HG03039 (cell line): ENCODE measurements at regions not wholly inside any gene's neighbourhood (a gene's known extent, or its start where the extent isn't known, plus 50 kb on each side); places are given as distances from the start of the nearest gene placed in this dataset.

Source experiments
- ATAC-seq: cut with Tn5 transposase; IDR thresholded peaks from one replicate; pipeline ENCODE4 v1.9.1; 2021; ENCODE audit warnings: mild to moderate bottlenecking, moderate library complexity; ENCODE audit not compliant: unreplicated experiment

- ATAC-seq = no peak
Observed at GRCh38 chr2:204220896-204221295, 284.3 kb downstream of the ICOS start.

- no peak for ATAC-seq
Observed at GRCh38 chr2:204223046-204223445, 286.5 kb downstream of the ICOS start.

DNA sequence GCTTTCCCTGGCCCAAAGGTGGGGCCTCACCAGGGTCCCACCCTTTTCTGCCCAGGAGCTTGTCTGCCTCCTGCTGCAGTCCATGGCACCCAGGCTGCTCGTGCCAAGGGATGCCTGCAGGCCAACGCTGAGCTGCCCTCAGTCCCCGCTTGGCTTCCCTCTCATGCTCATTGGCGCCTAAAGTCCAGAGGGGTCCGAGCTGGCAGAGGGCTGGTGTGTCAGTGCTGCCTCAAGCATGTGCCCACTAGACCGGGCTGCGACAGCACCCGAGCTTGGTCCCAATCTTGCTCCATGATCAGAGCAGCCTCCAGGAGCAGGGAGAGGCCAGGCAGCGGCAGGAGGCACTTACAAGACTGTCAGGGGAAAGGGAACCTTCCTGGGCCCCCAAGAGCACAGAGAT lies 287.0 kb downstream of the ICOS start:
- no peak for ATAC-seq

- ATAC-seq = no peak
Observed at GRCh38 chr2:204225671-204226073, 289.1 kb downstream of the ICOS start.

DNA sequence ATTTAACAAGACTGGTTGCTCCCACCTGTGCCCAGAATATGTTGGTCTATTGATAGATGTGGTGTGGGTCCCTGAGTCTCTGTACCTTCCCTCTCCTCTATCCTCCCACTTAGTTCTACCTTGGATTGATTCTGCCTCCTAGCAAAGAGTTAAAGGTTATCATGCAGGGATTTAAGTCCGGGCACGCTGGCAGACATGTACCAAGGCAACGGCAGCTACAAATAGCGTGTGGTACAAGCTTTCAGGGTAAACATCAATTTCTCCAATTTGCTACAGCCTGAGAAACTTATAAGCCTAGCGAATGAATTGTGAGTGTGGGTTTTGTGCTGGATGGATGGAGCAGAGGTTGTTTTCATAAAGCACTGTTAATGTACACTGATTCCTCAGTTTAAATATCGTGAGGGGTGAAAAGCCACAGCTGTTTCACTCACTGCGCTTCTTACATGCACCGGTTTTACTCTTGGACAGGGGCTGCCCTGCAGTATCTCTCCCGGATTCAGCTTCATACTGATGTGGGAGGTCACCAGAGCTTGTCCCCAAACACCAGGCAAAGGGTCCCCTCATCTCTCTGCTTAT lies 289.8 kb downstream of the ICOS start:
- no peak for ATAC-seq

DNA sequence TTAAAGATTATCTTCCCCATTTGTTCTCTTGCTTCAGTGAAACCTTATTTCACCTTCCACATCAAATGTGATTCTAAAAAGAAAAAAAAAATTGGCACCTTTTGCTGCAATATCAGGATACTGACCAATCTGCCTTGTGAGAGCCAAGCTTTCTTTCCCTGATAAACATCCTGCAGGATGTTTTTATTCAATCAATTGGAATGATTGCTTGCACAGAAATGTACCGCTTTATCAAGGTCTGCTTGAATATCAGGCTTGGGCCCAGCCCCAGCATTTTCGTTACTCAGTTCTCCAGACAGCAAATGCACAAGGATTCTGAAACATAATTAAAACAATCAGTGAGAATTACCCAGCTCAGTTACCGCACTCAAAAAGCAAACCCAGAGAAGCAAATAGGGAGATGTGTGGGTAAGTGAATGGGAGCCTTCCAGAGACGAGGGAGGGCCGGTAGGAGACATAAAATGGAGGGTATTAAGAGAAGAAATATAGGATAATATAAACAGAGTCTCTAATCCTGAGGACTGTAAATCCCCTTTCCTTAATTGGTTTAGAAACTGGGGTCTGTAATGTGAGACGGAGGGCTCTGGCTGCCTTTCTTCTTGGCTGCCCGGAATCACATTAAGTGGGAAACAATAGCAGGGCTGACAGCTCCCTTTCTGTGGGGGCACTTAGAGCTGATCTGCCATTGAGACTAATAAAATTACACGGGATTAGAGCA lies 291.8 kb downstream of the ICOS start:
- no peak for ATAC-seq

DNA sequence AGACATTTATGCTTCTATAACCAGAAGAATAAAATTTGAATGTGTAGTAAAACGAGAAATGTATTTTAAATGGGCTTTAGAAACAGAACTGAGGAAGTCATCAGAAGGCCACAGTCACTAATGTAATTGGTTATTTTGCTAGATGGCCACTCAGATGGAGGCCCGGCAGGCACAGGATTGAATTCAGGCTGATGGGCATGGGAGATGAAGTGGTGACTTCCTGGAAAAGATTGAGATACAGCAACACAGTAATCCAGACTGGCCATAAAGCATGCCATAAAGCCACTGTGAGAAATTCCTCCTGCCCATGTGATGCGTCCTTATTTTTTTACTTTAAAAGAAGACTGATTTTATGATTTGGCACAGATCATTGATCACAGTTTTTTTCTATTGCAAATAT lies 297.7 kb downstream of the ICOS start:
- no peak for ATAC-seq

DNA sequence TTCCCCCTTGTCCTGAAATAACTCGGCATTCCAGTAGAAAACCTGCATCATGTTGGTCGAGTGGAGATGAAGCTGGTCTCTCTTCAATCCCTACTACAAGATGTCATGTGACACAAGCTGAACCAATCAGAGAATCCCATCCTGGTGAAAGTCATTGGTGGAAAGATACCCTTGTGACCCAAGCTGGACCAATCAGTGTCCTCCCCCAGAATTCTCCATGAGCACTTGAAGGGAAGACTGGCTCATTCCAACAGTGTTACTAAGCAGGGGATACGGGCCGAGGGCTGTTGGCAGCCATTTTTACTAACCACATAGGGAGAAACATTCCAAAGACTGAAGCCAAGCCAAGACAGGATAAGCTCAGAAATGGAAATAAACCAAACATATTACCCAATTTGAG lies 298.3 kb downstream of the ICOS start:
- no peak for ATAC-seq

DNA sequence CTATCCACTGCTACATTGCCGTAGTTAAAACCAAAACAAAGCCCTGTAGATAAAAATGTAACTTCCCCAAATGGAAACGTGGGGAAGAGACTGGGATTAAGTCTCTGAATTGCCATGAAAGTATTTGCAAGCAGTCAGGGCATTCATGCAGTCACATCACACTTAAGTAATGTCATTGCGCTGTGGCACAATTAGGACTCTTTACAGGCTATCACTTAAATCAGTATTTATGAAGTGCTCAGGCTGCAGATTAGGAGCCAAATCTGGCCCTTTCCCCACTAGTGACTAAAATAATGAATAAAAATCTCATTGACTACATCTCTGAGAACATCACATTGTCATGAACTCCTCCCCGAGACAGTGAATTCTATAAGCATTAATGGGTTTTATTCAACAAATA lies 300.9 kb downstream of the ICOS start:
- no peak for ATAC-seq

GRCh38 chr2:204239411-204240165 lies 303.0 kb downstream of the ICOS start:
- ATAC-seq = no peak

DNA sequence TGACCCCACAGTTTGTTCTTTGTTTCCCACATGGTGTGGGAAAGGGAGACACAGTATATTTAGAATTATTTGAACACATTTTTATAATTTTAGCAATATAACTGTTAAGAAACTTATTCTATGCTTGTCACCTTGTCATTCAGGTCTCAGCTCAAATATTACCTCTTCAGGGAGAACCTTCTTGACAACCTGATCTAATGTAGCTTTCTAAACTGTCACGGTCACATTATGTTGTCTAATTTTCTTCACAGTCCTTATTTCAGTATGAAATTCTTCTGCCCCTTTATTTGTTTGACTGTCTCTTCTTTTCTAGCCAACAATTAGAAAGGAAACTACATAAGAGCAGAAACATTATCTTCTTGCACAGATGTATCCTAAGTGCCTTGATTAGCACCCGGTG lies 304.3 kb upstream of the PARD3B start:
- no peak for ATAC-seq

GRCh38 chr2:204249437-204249836 lies 295.8 kb upstream of the PARD3B start:
- no peak for ATAC-seq

- ATAC-seq = no peak
Observed at GRCh38 chr2:204250692-204251091, 294.6 kb upstream of the PARD3B start.

- ATAC-seq = no peak
Observed at GRCh38 chr2:204251158-204251997, 293.9 kb upstream of the PARD3B start.

DNA sequence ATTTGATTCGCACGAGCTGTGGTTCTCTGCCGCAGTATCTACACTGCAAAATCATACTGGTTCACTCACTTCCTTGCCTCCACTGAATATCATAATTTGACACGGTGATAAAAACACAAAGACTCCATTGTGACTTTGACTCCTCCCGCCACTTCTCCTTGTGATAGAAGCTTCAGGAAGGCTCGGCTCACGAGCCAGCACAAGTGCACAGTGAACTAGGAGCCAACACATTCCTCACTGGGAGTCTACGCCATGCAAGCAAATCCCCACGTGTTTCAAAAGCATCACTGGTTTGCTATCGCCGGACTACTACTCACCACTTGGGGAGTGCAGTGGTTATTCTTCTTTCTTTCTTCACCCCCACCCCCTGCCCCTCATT lies 293.3 kb upstream of the PARD3B start:
- no peak for ATAC-seq

- ATAC-seq = no peak
Observed at GRCh38 chr2:204255071-204255470, 290.2 kb upstream of the PARD3B start.

DNA sequence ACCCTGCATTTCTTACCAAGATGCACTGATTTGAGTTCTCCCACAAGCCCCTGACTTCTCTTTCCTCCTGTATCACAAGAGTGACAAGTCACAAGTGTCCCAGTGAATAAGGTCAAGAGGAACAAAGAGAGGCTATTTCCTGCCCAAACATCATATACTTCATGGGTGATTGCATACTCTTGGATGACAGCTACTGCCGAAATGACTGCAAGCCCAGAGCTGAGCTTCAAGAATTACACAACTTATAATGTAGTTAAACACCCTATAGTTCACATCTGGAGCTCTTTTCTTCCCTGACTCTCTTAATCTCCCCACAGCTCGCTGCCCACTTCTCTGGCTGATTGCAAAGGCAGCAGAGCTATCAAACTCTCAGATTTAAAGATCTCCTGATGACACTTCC lies 289.7 kb upstream of the PARD3B start:
- no peak for ATAC-seq

DNA sequence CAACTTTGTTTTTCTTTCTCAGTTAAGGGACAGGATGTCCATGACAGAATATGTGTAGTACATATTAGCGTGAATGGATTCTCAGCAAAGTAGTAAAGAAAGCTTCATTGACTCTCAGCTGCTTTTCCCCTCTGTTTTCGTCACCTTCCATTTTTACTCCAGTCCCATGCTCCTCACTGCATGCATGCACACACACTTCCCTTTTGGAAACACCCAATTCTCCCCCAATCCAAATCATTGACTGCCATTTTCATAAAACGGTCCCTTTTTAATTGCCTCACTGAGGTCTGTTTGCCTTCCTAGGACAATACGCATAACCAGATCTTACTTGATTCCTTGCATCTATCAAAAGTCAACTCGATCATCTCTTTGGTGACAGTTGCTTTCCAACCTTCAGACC lies 287.5 kb upstream of the PARD3B start:
- no peak for ATAC-seq

GRCh38 chr2:204258890-204259289 lies 286.4 kb upstream of the PARD3B start:
- ATAC-seq = no peak

- peak; percentile 70 for ATAC-seq
Observed at GRCh38 chr2:204260162-204260877, 285.0 kb upstream of the PARD3B start.

DNA sequence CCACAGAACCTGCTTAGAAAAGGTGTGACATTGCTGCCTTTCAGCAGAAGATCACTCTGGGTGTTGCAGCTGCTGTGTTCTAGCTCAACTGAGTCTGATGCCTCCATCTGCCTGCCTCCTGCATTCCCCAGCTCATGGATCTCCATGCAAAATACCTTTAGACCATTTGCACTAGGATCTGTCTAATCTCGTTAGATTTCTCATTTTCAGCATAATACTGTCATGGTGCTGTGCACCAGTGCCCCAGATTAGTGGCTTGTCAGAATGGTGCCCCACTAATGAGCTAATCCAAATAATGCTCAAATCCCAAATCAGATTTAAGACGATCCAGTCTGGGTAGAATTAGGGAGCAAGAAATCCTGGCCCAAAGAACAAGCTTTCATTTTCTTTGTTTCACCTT lies 284.4 kb upstream of the PARD3B start:
- ATAC-seq = no peak
